ENCODE measurements at regions not wholly inside any gene's neighbourhood (a gene's known extent, or its start where the extent isn't known, plus 50 kb on each side); places are given as distances from the start of the nearest gene placed in this dataset.
"Not testable (repeated sequence)": the region's sequence is repeated elsewhere in the genome, so short reads cannot be mapped to it uniquely, and the experiment has no call there.

DNA sequence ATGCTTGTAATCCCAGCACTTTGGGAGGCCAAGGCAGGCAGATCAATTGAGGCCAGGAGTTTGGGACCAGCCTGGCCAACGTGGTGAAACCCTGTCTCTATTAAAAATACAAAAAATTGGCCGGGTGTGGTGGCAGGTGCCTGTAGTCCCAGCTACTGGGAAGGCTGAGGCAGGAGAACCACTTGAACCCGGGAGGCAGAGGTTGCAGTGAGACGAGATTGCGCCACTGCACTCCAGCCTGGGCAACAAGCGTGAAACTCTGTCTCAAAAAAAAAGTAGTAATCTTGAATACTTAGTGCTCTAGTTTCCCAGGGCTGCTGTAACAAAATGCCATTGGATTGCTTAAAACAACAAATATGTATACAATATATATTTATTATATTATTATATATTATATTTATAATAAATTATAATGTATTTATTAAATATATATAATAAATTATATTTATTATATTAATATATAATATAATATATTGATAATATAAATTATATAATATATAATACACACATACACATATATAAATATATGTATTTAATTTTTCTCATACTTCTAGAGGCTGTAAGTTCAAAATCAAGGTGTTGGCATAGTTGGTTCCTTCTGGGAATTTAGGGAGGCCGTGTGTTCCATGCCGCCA lies 71.5 kb upstream of the HIVEP1 start:
- intact Hi-C loops (cut with micrococcal nuclease); H3K36me3 Mint-ChIP-seq; CTCF ChIA-PET; H3K4me3 Mint-ChIP-seq; H3K27ac Mint-ChIP-seq; H3K9me3 Mint-ChIP-seq; DNase-seq; H3K4me1 Mint-ChIP-seq (ENCODE audit: low read depth); H3K27me3 Mint-ChIP-seq: not testable (repeated sequence)
- POLR2A ChIA-PET = interaction anchor here (1.3 kb wide), 1 partner anchor 229 kb away, joined by 3 read pairs; no protein-coding TSS in a partner anchor

DNA sequence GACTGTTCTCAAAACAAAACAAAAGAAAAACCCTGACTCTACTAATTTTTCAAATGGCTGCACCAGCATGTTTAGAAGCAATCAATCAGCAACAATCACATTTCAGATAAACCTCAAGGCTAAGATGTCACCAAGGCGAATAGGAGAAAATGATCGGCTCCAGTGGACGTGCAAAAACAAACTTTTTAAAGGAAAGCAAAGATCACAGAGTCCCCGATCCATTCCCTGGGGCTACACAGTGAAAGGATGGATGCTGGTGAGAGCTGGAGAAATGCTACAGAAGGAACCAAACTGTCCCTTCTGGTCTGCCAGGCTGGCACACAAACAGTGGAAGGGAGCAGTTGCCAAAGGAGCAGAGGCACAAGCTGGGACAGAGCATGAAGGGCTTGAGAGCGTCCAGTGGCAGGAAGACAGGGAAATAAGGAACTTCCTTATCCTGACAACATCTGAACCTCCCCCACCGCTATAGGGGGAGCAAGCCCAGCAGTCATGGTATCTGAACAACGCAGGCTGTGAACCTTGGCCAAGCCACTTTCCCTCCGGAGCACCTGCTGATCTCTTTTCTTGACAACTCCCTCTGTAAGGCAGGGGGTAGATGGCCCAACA lies 73.7 kb upstream of the HIVEP1 start:
- Mint-ChIP-seq H3K27ac (no peak overlapping the region), H3K36me3 (no peaks in the 10 kb centered on the region), H3K9me3 (no peaks in the 10 kb centered on the region), H3K27me3 (no peaks in the 10 kb centered on the region), H3K4me3 (no peak overlapping the region), H3K4me1 (ENCODE audit: low read depth) (peaks cover 9% of the 10 kb centered on the region)
- POLR2A ChIA-PET = no interaction called here
- CTCF ChIA-PET = no interaction called here
- DNase-seq = no peak
- intact Hi-C loops (cut with micrococcal nuclease) = no loop called here

GRCh38 chr6:11934638-11935037 lies 77.5 kb upstream of the HIVEP1 start:
- no peaks in the 10 kb centered on the region for H3K27me3 Mint-ChIP-seq
- no peak overlapping the region for H3K4me3 Mint-ChIP-seq
- intact Hi-C loops (cut with micrococcal nuclease) = no loop called here
- H3K27ac Mint-ChIP-seq = no peak overlapping the region
- H3K36me3 Mint-ChIP-seq = no peaks in the 10 kb centered on the region
- ChIA-PET CTCF (no interaction called here), POLR2A (no interaction called here)
- H3K9me3 Mint-ChIP-seq = no peaks in the 10 kb centered on the region
- no peak for DNase-seq
- H3K4me1 Mint-ChIP-seq (ENCODE audit: low read depth) = peaks cover 2% of the 10 kb centered on the region

- H3K4me1 Mint-ChIP-seq (ENCODE audit: low read depth); H3K27me3 Mint-ChIP-seq; POLR2A ChIA-PET; CTCF ChIA-PET; intact Hi-C loops (cut with micrococcal nuclease); H3K36me3 Mint-ChIP-seq; H3K4me3 Mint-ChIP-seq; H3K9me3 Mint-ChIP-seq; H3K27ac Mint-ChIP-seq; DNase-seq: not testable (repeated sequence)
Measured at GRCh38 chr6:11932892-11933291, 79.2 kb upstream of the HIVEP1 start.

- intact Hi-C loops (cut with micrococcal nuclease) = no loop called here
- no peaks in the 10 kb centered on the region for H3K36me3 Mint-ChIP-seq
- no peak overlapping the region for H3K27ac Mint-ChIP-seq
- peak; percentile 17 for DNase-seq
- no peaks in the 10 kb centered on the region for H3K27me3 Mint-ChIP-seq
- POLR2A ChIA-PET = no interaction called here
- no peak overlapping the region for H3K4me3 Mint-ChIP-seq
- no peaks in the 10 kb centered on the region for H3K4me1 Mint-ChIP-seq (ENCODE audit: low read depth)
- CTCF ChIA-PET = interaction anchor here (1.1 kb wide), 1 partner anchor 18 kb away, joined by 3 read pairs; no protein-coding TSS in a partner anchor
- no peaks in the 10 kb centered on the region for H3K9me3 Mint-ChIP-seq
Measured at GRCh38 chr6:11931296-11932035, 80.6 kb upstream of the HIVEP1 start.

DNA sequence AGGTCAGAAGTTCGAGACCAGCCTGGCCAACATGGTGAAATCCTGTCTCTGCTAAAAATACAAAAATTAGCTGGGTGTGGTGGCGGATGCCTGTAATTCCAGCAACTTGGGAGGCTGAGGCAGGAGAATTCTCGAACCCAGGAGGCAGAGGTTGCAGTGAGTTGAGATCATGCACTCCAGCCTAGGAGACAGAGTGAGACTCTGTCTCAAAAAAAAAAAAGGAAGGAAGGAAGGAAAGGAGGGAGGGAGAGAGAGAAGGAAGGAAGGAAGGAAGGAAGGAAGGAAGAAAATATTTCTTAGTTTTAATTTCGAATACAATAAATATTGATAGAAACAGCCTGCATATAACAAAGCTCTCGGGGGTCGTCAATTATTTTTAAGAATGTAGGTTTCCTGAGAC lies 81.3 kb upstream of the HIVEP1 start:
- POLR2A ChIA-PET; H3K36me3 Mint-ChIP-seq; H3K9me3 Mint-ChIP-seq; H3K4me1 Mint-ChIP-seq (ENCODE audit: low read depth); H3K4me3 Mint-ChIP-seq; H3K27me3 Mint-ChIP-seq; DNase-seq; H3K27ac Mint-ChIP-seq; intact Hi-C loops (cut with micrococcal nuclease): not testable (repeated sequence)
- CTCF ChIA-PET = interaction anchor here (1.1 kb wide), 1 partner anchor 18 kb away, joined by 3 read pairs; no protein-coding TSS in a partner anchor

- DNase-seq = no peak
- H3K4me1 Mint-ChIP-seq (ENCODE audit: low read depth) = no peaks in the 10 kb centered on the region
- ChIA-PET CTCF (no interaction called here), POLR2A (no interaction called here)
- no peak overlapping the region for H3K27ac Mint-ChIP-seq
- intact Hi-C loops (cut with micrococcal nuclease) = no loop called here
- no peaks in the 10 kb centered on the region for H3K27me3 Mint-ChIP-seq
- no peak overlapping the region for H3K4me3 Mint-ChIP-seq
- no peaks in the 10 kb centered on the region for H3K36me3 Mint-ChIP-seq
- no peaks in the 10 kb centered on the region for H3K9me3 Mint-ChIP-seq
Measured at GRCh38 chr6:11930240-11930639, 81.9 kb upstream of the HIVEP1 start.

DNA sequence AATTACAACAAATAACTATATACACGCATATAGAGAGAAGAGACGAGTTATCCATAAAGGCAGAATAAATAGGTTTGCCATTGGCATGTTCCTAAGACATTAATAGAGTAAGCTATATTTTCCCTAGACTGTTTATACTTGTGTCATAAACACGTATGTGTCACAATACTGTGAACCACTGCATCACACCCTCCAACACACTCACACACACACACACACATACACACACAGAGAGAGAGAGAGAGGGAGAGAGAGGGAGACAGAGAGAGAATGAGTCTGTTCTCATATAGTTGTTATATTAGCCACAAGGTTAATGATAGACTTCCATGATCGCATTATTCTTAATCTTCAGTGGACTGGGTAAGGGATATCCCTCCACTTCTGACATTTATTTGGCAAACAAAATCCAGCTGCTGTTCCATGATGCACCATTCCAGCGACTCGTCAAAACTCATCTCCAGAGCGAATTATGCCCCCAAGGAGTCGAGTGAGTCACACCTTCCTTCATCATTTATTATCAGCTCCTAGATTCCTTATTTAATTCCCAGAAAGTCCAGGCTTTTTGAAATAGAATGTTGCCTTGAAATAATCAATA lies 82.8 kb upstream of the HIVEP1 start:
- ChIA-PET POLR2A (no interaction called here), CTCF (no interaction called here)

DNA sequence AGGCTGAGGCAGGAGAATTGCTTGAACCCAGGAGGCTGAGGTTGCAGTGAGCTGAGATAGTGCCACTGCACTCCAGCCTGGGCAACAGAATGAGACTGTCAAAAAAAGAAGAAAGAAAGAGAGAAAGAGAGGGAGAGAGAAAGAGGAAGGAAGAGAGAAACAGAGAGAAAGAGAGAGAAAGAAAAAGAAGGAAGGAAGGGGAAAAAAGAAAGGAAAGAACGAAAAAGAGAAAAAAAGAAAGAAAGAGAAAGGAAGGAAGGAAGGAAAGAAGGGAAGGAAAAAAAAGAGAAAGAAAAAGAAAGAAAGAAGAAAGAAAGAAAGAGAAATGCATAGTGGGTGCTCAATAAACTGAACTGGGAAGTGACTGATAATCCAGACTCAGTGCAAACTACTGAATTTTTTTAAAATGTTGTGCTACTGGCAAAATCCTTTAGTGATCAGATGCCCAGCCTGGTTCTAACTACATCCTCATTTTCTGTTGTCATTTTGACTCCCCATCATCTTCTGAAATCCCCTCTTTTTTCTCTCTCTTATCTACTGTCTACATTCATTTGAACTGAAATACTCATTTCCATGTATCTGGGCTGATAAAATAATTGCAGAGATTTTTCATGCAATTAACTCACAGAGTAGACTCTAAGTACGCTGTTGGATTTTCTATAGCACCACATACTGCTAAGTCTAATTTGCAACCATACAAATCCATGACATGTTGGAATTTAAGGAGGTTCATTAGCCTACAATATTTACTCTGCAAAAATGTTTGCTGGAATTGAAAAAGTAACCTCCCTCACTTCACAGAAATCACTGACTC lies 85.3 kb upstream of the HIVEP1 start:
- ChIA-PET CTCF (no interaction called here), POLR2A (no interaction called here)
- no peak overlapping the region for H3K27ac Mint-ChIP-seq
- H3K4me3 Mint-ChIP-seq = no peak overlapping the region
- H3K9me3 Mint-ChIP-seq = no peaks in the 10 kb centered on the region
- H3K36me3 Mint-ChIP-seq = no peaks in the 10 kb centered on the region
- no peaks in the 10 kb centered on the region for H3K4me1 Mint-ChIP-seq (ENCODE audit: low read depth)
- no peaks in the 10 kb centered on the region for H3K27me3 Mint-ChIP-seq
- no peak for DNase-seq
- intact Hi-C loops (cut with micrococcal nuclease) = no loop called here

More for the DNA sequence above, 82.8 kb upstream of the HIVEP1 start:
- intact Hi-C loops (cut with micrococcal nuclease) = no loop called here
- no peaks in the 10 kb centered on the region for H3K27me3 Mint-ChIP-seq
- DNase-seq = no peak
- H3K9me3 Mint-ChIP-seq = no peaks in the 10 kb centered on the region
- no peak overlapping the region for H3K27ac Mint-ChIP-seq
- H3K36me3 Mint-ChIP-seq = no peaks in the 10 kb centered on the region
- no peaks in the 10 kb centered on the region for H3K4me1 Mint-ChIP-seq (ENCODE audit: low read depth)
- no peak overlapping the region for H3K4me3 Mint-ChIP-seq

DNA sequence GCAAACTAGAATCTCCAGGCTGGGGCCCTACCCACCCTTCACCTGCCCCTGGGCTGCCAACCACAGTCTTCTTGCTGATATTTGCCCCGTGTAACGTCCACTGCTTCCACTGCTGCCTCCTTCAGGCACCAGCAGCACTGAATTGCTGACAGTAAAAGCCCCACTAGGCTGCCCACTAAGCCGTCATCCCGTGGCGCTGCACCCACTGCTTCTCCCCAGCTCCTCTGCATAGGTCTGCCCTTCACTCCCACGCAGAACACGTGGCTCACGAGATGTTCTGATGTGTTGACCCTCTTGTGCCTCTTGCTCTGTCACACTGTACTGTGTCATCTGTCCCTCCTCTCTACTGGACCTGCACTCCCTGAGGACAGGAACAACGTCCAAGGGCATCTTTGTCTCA lies 86.3 kb upstream of the HIVEP1 start:
- no peak overlapping the region for H3K27ac Mint-ChIP-seq

DNA sequence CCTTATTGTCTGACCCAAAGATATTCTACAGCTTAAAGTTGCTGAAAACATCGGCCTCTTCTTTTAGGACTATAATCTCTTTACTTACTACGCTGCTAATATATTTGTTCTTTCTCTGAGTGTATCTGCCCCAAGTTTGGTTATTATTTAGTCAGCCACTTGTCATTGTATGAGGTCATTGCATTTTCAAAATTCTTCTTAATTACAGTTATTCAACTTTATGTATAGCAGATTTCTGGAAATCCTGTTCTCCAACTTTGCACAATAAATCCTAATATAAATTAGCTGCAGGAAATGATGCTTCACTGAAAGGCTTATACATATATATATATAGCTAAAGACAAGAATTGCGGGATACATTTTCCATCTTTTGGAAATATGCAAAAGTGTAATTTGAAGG lies 88.5 kb upstream of the HIVEP1 start:
- no peaks in the 10 kb centered on the region for H3K36me3 Mint-ChIP-seq
- no peak overlapping the region for H3K27ac Mint-ChIP-seq
- no peaks in the 10 kb centered on the region for H3K27me3 Mint-ChIP-seq
- ChIA-PET POLR2A (no interaction called here), CTCF (no interaction called here)
- intact Hi-C loops (cut with micrococcal nuclease) = no loop called here
- H3K4me3 Mint-ChIP-seq = no peak overlapping the region
- no peaks in the 10 kb centered on the region for H3K4me1 Mint-ChIP-seq (ENCODE audit: low read depth)
- no peaks in the 10 kb centered on the region for H3K9me3 Mint-ChIP-seq
- no peak for DNase-seq

More for the DNA sequence above, 86.3 kb upstream of the HIVEP1 start:
- Mint-ChIP-seq H3K36me3 (no peaks in the 10 kb centered on the region), H3K4me3 (no peak overlapping the region), H3K27me3 (no peaks in the 10 kb centered on the region), H3K9me3 (no peaks in the 10 kb centered on the region), H3K4me1 (ENCODE audit: low read depth) (no peaks in the 10 kb centered on the region)
- intact Hi-C loops (cut with micrococcal nuclease) = no loop called here
- ChIA-PET CTCF (no interaction called here), POLR2A (no interaction called here)
- DNase-seq = no peak

GRCh38 chr6:11922901-11923300 lies 89.2 kb upstream of the HIVEP1 start:
- Mint-ChIP-seq H3K27ac (no peak overlapping the region), H3K9me3 (no peaks in the 10 kb centered on the region), H3K4me1 (ENCODE audit: low read depth) (no peaks in the 10 kb centered on the region), H3K36me3 (no peaks in the 10 kb centered on the region), H3K4me3 (no peak overlapping the region), H3K27me3 (no peaks in the 10 kb centered on the region)
- DNase-seq = no peak
- ChIA-PET CTCF (no interaction called here), POLR2A (no interaction called here)
- intact Hi-C loops (cut with micrococcal nuclease) = no loop called here

Data from activated CD4-positive, alpha-beta memory T cell treated with anti-CD3 and anti-CD28 coated beads for 36 hours (primary cell).